ENCODE measurements at regions not wholly inside any gene's neighbourhood (a gene's known extent, or its start where the extent isn't known, plus 50 kb on each side); places are given as distances from the start of the nearest gene placed in this dataset.
"Not testable (repeated sequence)": the region's sequence is repeated elsewhere in the genome, so short reads cannot be mapped to it uniquely, and the experiment has no call there.

GRCh38 chr4:189650436-189650835 lies 290.2 kb upstream of the FRG1 start:
- H3K36me3 ChIP-seq (replicated peaks); in situ Hi-C loops (cut with MboI; ENCODE audit: low sequenced_read_pairs); DNase-seq (ENCODE audit: low spot score in 2 of 2): not testable (repeated sequence)

DNA sequence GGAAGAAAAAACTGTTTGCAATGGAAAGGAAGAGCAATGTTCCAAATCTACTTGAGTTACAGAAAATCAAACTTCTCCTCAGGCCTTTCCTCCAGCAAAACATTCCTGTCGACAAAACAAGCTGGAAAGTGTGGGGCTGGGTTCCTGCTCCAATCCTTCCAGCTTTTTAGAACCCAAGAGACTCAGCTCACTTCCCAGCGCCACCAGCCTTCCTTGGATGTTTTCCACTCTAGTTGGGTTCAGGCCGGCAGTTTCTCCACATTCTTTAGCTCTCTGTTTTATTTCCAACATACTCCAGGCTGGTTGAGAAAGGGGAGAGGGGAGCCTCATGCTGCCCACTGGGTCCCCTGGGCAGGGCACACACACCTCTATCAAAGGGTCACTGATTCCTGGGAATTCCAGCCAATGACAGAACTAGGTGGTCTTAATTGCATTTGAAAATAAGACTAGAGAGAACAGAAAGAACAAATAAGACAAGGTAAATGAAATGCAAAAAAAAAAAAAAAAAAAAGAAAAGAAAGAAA lies 287.5 kb upstream of the FRG1 start:
- in situ Hi-C loops (cut with MboI; ENCODE audit: low sequenced_read_pairs); H3K27me3 ChIP-seq (ENCODE audit: low read depth): not testable (repeated sequence)

More at GRCh38 chr4:189650436-189650835, 290.2 kb upstream of the FRG1 start:
- H3K4me1 ChIP-seq; H3K9me3 ChIP-seq; H3K27me3 ChIP-seq (ENCODE audit: low read depth); H3K4me3 ChIP-seq: not testable (repeated sequence)

DNA sequence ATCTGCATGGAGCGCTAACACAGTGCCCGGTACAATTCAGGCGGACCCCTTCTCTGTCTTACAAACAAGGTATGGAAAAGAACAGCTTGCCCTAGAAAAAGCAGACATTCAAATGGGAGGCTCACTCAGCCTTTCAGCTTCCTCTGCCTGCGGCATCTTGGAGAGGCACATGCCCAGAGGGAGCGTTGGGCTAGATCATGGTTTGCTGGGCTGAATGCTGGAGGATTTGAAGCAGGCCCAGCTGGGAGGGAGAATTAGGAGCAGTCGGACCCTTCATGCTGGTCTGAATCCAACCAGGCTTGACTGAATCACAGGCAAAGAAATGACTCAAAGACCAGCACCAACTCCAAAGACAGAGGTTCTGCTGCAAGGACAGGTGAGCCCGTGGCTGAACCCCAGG lies 286.7 kb upstream of the FRG1 start:
- H3K27me3 ChIP-seq (ENCODE audit: low read depth); in situ Hi-C loops (cut with MboI; ENCODE audit: low sequenced_read_pairs); DNase-seq (ENCODE audit: low spot score in 2 of 2); H3K4me3 ChIP-seq; H3K9me3 ChIP-seq; H3K36me3 ChIP-seq (replicated peaks); H3K4me1 ChIP-seq: not testable (repeated sequence)

More for the DNA sequence above, 287.5 kb upstream of the FRG1 start:
- not testable (repeated sequence) for H3K4me1 ChIP-seq; DNase-seq (ENCODE audit: low spot score in 2 of 2); H3K4me3 ChIP-seq; H3K9me3 ChIP-seq; H3K36me3 ChIP-seq (replicated peaks)

DNA sequence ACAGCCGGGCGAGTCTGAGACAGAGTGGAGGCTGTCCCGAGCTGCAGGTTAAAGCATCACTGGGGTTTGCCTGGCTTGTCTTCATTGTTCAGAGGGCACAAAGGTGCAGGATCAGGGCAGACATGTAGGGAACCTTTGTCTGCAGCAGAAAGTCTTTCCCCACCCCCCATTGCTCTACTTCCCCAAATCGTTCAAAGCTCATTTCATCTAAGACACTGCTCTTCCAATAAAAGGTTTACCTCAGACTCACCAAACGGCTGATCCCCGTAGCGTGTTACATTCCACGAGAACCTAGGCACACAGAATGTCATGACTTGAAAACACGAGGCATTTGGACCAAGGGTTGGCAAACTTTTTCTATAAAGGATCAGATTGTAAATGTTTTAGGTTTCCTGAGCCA lies 286.3 kb upstream of the FRG1 start:
- H3K27me3 ChIP-seq (ENCODE audit: low read depth); H3K36me3 ChIP-seq (replicated peaks); DNase-seq (ENCODE audit: low spot score in 2 of 2); H3K4me1 ChIP-seq; in situ Hi-C loops (cut with MboI; ENCODE audit: low sequenced_read_pairs); H3K4me3 ChIP-seq; H3K9me3 ChIP-seq: not testable (repeated sequence)

- DNase-seq (ENCODE audit: low spot score in 2 of 2); in situ Hi-C loops (cut with MboI; ENCODE audit: low sequenced_read_pairs); H3K4me3 ChIP-seq; H3K4me1 ChIP-seq; H3K27me3 ChIP-seq (ENCODE audit: low read depth); H3K36me3 ChIP-seq (replicated peaks); H3K9me3 ChIP-seq: not testable (repeated sequence)
These were observed 284.9 kb upstream of the FRG1 start for GRCh38 chr4:189655817-189656216.

DNA sequence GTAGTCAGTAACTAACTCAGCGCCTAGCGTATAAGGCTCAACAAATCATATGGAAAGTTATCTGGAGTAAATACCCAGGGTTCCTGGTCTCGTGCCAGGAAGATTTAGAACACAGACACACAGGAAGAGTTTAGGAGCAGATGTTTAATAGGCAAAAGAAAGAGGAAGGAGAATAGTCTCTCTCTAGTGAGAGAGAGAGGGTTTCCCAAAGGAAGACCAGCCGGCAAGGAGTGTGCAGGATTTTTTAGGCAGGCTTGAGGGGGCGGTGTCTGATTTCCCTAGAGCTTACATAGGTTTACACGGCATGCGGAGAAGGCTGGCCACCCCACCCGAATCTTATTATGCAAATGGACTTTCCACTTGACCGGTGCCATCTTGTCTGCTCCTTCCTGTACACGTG lies 284.0 kb upstream of the FRG1 start:
- Histone ChIP-seq H3K36me3 (replicated peaks) (no peaks in the 10 kb centered on the region), H3K4me3 (no peak overlapping the region), H3K9me3 (no peaks in the 10 kb centered on the region), H3K27me3 (ENCODE audit: low read depth) (no peaks in the 10 kb centered on the region), H3K4me1 (no peaks in the 10 kb centered on the region)
- no peak for DNase-seq (ENCODE audit: low spot score in 2 of 2)
- in situ Hi-C loops (cut with MboI; ENCODE audit: low sequenced_read_pairs): no loop called here

- H3K4me3 ChIP-seq; H3K36me3 ChIP-seq (replicated peaks); H3K9me3 ChIP-seq; H3K4me1 ChIP-seq; in situ Hi-C loops (cut with MboI; ENCODE audit: low sequenced_read_pairs); H3K27me3 ChIP-seq (ENCODE audit: low read depth); DNase-seq (ENCODE audit: low spot score in 2 of 2): not testable (repeated sequence)
These were observed 282.4 kb upstream of the FRG1 start for GRCh38 chr4:189658259-189658658.

DNA sequence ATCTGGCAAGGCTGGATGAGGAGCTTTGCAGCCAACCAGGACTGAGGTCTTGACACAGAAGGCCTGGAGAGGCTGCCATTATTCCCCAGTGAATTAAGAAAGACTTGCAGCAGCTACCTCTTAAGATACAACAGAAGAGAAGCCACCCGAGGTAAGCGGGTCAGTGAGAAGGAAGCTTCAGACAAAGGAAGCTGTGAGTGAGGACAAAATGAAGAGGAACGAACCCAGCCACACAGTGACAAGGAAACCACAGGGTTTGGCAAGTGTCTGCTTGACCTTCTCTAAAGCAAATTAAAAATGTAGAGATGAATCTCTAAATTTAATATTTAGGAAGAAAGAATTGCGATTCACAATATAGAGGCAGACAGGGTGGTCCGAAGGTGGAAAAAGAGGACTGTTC lies 281.8 kb upstream of the FRG1 start:
- H3K4me3 ChIP-seq; H3K27me3 ChIP-seq (ENCODE audit: low read depth); H3K4me1 ChIP-seq; DNase-seq (ENCODE audit: low spot score in 2 of 2); H3K36me3 ChIP-seq (replicated peaks); H3K9me3 ChIP-seq; in situ Hi-C loops (cut with MboI; ENCODE audit: low sequenced_read_pairs): not testable (repeated sequence)

DNA sequence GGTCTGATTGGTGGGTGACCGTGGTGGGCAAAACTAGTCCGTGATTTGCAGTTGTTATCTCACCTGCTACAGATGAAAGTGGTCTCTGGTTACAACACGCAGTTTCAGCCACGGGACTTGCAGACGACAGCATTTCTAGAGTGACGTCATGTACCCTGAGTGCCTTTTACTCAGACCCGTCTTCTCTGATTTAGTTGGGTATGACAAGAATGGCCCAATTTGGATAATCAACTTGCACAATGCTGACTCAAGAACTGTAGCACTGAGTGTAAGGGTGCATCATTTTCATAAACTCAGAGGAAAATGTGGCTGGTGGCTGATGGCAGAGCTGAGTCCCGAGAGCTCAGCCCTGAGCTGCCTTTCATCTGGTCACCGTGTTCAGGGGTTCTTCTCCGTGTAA lies 281.4 kb upstream of the FRG1 start:
- no peak overlapping the region for H3K4me3 ChIP-seq
- H3K9me3 ChIP-seq: no peaks in the 10 kb centered on the region
- in situ Hi-C loops (cut with MboI; ENCODE audit: low sequenced_read_pairs): no loop called here
- no peaks in the 10 kb centered on the region for H3K4me1 ChIP-seq
- DNase-seq (ENCODE audit: low spot score in 2 of 2): no peak
- no peaks in the 10 kb centered on the region for H3K36me3 ChIP-seq (replicated peaks)
- H3K27me3 ChIP-seq (ENCODE audit: low read depth): no peaks in the 10 kb centered on the region

DNA sequence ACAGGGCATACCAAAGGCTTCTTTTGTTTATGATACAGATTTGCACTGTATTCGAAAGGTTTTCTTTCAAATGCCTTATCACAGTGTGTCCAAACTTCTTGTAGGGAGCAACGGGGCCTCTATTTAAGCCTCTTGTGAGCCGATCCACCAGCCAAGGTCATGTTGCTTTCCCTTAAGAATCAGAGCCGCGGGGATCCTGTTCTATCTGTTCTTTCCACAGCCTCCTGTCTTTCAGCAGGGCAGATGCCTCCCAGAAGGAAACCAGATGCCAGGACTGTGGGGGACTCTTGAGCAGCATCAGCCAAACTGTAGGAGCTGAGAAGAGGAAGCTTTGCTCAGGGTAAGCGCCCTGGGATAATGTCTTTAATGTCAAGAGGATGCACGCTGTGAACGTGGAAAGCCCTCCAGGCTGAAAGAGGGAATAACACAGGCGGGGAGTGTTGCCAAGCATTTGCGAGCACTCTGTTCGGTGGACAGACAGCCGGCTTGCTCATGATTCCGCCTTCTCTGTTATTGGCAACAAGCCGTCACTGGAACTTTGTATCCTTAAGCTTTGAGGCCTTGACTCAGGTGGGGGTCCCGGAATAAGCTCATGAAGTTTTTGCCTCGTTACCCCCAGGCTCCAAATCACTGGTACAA lies 279.8 kb upstream of the FRG1 start:
- in situ Hi-C loops (cut with MboI; ENCODE audit: low sequenced_read_pairs): no loop called here
- no peak for DNase-seq (ENCODE audit: low spot score in 2 of 2)
- Histone ChIP-seq H3K27me3 (ENCODE audit: low read depth) (no peaks in the 10 kb centered on the region), H3K4me3 (no peak overlapping the region), H3K4me1 (no peaks in the 10 kb centered on the region), H3K9me3 (no peaks in the 10 kb centered on the region), H3K36me3 (replicated peaks) (no peaks in the 10 kb centered on the region)

GRCh38 chr4:189664693-189665250 lies 275.9 kb upstream of the FRG1 start:
- Histone ChIP-seq H3K27me3 (ENCODE audit: low read depth) (no peaks in the 10 kb centered on the region), H3K36me3 (replicated peaks) (no peaks in the 10 kb centered on the region), H3K4me3 (no peak overlapping the region), H3K4me1 (no peaks in the 10 kb centered on the region), H3K9me3 (no peaks in the 10 kb centered on the region)
- in situ Hi-C loops (cut with MboI; ENCODE audit: low sequenced_read_pairs): no loop called here
- no peak for DNase-seq (ENCODE audit: low spot score in 2 of 2)

GRCh38 chr4:189665712-189666305 lies 274.9 kb upstream of the FRG1 start:
- in situ Hi-C loops (cut with MboI; ENCODE audit: low sequenced_read_pairs); H3K36me3 ChIP-seq (replicated peaks); H3K4me1 ChIP-seq; H3K9me3 ChIP-seq; H3K4me3 ChIP-seq; H3K27me3 ChIP-seq (ENCODE audit: low read depth); DNase-seq (ENCODE audit: low spot score in 2 of 2): not testable (repeated sequence)

DNA sequence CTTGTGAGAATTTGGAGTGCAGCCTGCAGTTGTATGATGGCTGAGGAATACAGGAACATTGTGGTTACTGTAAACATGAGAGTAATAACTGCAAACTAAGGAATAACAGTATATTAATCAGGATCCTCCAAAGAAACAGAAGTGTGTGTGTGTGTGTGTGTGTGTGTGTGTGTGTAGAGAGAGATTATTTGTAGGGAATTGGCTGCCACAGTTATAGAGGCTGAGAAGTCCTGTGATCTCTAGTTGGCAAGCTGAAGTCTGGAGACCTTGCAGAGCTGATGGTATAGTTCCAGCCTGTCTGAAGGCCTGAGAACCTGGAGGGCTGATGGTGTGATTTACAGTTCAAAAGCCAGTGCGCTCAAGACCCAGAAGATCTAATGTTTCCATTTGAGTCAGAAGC lies 273.3 kb upstream of the FRG1 start:
- in situ Hi-C loops (cut with MboI; ENCODE audit: low sequenced_read_pairs); H3K4me3 ChIP-seq; DNase-seq (ENCODE audit: low spot score in 2 of 2); H3K4me1 ChIP-seq; H3K9me3 ChIP-seq; H3K27me3 ChIP-seq (ENCODE audit: low read depth); H3K36me3 ChIP-seq (replicated peaks): not testable (repeated sequence)

DNA sequence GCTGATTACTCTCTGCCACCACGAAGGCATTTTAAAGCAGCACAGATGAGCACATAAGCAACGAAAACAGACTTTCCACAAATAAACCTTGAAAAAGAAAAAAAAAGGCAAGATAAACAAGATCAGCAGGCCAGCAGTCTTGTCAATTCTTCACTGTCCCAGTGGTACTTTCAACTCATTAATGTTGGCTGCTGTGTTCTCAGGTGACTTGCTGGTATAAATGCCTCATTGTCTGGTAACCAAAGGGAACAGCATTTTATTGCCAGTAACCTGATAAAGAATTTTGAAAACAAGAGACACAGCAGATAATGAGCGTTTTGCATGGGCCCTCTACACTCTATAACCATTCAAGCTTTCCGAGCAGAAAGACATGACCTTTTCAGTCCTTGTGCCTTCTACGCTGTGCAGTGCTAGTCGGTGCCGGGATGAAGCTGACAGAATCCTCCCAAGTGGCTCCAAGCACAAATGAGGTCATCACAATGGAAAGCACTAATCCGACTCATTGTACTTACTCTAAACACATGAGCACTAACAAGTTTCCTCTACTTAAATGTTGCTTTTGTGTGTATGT lies 242.9 kb upstream of the FRG1 start:
- H3K36me3 ChIP-seq (replicated peaks); in situ Hi-C loops (cut with MboI; ENCODE audit: low sequenced_read_pairs); H3K4me1 ChIP-seq: not testable (repeated sequence)

More for the DNA sequence above, 242.9 kb upstream of the FRG1 start:
- not testable (repeated sequence) for H3K27me3 ChIP-seq (ENCODE audit: low read depth); H3K9me3 ChIP-seq; DNase-seq (ENCODE audit: low spot score in 2 of 2); H3K4me3 ChIP-seq
